GM18868 (cell line): ENCODE measurements at regions not wholly inside any gene's neighbourhood (a gene's known extent, or its start where the extent isn't known, plus 50 kb on each side); places are given as distances from the start of the nearest gene placed in this dataset.
A peak's percentile ranks its signal among the peaks of the same experiment; 100 is the strongest.
"Not testable (repeated sequence)": the region's sequence is repeated elsewhere in the genome, so short reads cannot be mapped to it uniquely, and the experiment has no call there.

Experiments
- ATAC-seq: cut with Tn5 transposase; IDR thresholded peaks from one replicate; pipeline ENCODE4 v1.9.1; 2021; ENCODE audit warnings: mild to moderate bottlenecking, moderate library complexity; ENCODE audit not compliant: unreplicated experiment

- ATAC-seq: no peak
Measured at GRCh38 chr10:106106114-106106513, 1058.4 kb downstream of the SORCS1 start.

GRCh38 chr10:106089855-106090254 lies 1074.7 kb downstream of the SORCS1 start:
- no peak for ATAC-seq

GRCh38 chr10:106086391-106086790 lies 1078.1 kb downstream of the SORCS1 start:
- no peak for ATAC-seq

GRCh38 chr10:106083572-106083971 lies 1080.9 kb downstream of the SORCS1 start:
- no peak for ATAC-seq

GRCh38 chr10:106082865-106083264 lies 1081.6 kb downstream of the SORCS1 start:
- no peak for ATAC-seq

GRCh38 chr10:106078895-106079576 lies 1085.5 kb downstream of the SORCS1 start:
- no peak for ATAC-seq

- ATAC-seq: no peak
Measured at GRCh38 chr10:106076496-106076895, 1088.0 kb downstream of the SORCS1 start.

- ATAC-seq: no peak
Measured at GRCh38 chr10:106053061-106053460, 1111.4 kb downstream of the SORCS1 start.

- no peak for ATAC-seq
Measured at GRCh38 chr10:106044503-106044902, 1120.0 kb downstream of the SORCS1 start.

- no peak for ATAC-seq
Measured at GRCh38 chr10:106043863-106044262, 1120.6 kb downstream of the SORCS1 start.

- ATAC-seq: no peak
Measured at GRCh38 chr10:106038246-106038645, 1126.3 kb downstream of the SORCS1 start.

GRCh38 chr10:106033065-106033464 lies 1131.4 kb downstream of the SORCS1 start:
- no peak for ATAC-seq

- no peak for ATAC-seq
Measured at GRCh38 chr10:106032450-106033002, 1132.0 kb downstream of the SORCS1 start.

GRCh38 chr10:106027240-106027639 lies 1137.3 kb downstream of the SORCS1 start:
- ATAC-seq: no peak

GRCh38 chr10:106025208-106025811 lies 1139.2 kb downstream of the SORCS1 start:
- ATAC-seq: no peak

GRCh38 chr10:106023329-106023728 lies 1141.2 kb downstream of the SORCS1 start:
- peak; percentile 76 for ATAC-seq

- not testable (repeated sequence) for ATAC-seq
Measured at GRCh38 chr10:106019559-106019958, 1144.9 kb downstream of the SORCS1 start.

GRCh38 chr10:106015369-106016199 lies 1148.9 kb downstream of the SORCS1 start:
- ATAC-seq: not testable (repeated sequence)

GRCh38 chr10:106011250-106011649 lies 1153.3 kb downstream of the SORCS1 start:
- no peak for ATAC-seq

GRCh38 chr10:106000721-106001120 lies 1163.8 kb downstream of the SORCS1 start:
- no peak for ATAC-seq

- no peak for ATAC-seq
Measured at GRCh38 chr10:105993609-105994008, 1170.9 kb downstream of the SORCS1 start.
